ENCODE measurements at regions not wholly inside any gene's neighbourhood (a gene's known extent, or its start where the extent isn't known, plus 50 kb on each side); places are given as distances from the start of the nearest gene placed in this dataset.

DNA sequence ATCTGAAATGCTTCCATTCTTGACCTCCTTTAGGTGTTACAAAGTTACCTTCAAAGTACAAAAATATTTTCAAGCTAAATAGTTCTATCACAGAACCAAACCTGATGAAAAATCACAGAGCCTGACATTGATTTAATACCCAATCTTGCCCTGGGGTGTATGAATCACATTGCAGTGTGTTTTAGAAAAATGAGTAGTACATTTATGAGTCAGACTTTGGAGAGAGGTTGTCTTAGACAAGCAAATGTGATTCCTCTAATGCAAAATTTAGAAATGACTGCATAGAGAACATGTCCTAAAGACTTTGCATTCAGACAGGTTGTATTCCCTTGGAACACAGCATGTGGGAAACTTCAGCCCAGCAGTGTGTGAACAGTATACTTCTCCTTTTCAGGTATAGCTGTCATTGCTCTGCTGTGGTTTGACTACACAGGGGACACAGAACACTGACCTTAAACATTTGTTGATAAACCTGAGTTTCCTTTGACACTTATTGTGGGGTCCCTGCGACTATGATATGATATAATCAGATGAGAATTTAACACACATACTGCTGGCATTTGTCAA is 972.1 kb downstream of the JRKL start:
- no peak overlapping the region for H3K4me3 ChIP-seq (replicated peaks in 1 of 2; ENCODE audit: low read depth in 2 of 2, low read length in 2 of 2)
- peak; percentile 25 to 57 for DNase-seq (ENCODE audit: low read depth in 2 of 2)
- TF ChIP-seq, protein P1, sequence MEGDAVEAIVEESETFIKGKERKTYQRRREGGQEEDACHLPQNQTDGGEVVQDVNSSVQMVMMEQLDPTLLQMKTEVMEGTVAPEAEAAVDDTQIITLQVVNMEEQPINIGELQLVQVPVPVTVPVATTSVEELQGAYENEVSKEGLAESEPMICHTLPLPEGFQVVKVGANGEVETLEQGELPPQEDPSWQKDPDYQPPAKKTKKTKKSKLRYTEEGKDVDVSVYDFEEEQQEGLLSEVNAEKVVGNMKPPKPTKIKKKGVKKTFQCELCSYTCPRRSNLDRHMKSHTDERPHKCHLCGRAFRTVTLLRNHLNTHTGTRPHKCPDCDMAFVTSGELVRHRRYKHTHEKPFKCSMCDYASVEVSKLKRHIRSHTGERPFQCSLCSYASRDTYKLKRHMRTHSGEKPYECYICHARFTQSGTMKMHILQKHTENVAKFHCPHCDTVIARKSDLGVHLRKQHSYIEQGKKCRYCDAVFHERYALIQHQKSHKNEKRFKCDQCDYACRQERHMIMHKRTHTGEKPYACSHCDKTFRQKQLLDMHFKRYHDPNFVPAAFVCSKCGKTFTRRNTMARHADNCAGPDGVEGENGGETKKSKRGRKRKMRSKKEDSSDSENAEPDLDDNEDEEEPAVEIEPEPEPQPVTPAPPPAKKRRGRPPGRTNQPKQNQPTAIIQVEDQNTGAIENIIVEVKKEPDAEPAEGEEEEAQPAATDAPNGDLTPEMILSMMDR (IDR thresholded peaks at IDR 0.05; ENCODE audit: low read depth, low read length) = no peak

DNA sequence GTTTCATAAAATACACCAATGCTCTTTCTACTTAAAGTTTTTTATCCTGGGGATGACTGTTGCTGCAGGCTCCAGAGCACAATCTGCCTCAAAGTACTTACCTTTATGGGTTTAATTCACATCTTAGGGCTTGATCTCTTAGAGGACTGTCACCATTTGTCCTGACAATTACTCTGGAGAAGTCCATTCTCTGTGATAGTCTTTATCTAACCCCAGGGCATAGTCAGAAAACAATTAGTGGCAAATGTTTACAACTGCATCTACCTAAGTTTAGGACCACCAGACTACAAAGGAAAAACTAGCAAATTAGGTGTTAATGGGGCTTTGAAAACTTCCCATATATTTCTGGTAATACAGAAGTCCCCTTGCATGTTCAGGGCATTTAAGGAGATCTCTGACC is 973.5 kb downstream of the JRKL start:
- DNase-seq (ENCODE audit: low read depth in 2 of 2) = no peak
- no peak overlapping the region for H3K4me3 ChIP-seq (replicated peaks in 1 of 2; ENCODE audit: low read depth in 2 of 2, low read length in 2 of 2)
- TF ChIP-seq, protein P1 (IDR thresholded peaks at IDR 0.05; ENCODE audit: low read depth, low read length) = no peak

DNA sequence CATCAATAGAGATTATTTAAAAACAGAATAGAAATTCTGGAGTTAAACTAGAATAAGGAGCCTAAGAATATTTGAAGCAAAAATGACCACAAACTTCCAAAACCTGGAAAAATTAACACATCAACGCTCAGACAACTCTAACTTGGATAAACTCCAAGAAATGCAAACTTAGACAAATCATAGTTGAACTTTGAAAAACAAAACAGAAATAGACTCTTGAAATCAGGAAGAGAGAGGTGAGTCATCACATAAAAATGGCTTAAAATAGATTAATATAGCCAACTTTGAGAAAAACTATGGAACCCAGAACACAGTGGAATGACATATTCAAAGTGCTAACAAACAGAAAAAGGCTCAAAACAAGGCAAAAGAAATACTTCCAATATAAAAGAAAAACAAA is 974.2 kb downstream of the JRKL start:
- TF ChIP-seq, protein P1 (IDR thresholded peaks at IDR 0.05; ENCODE audit: low read depth, low read length) = no peak
- H3K4me3 ChIP-seq (replicated peaks in 1 of 2; ENCODE audit: low read depth in 2 of 2, low read length in 2 of 2) = no peak overlapping the region
- peak; percentile 52 to 75 for DNase-seq (ENCODE audit: low read depth in 2 of 2)

DNA sequence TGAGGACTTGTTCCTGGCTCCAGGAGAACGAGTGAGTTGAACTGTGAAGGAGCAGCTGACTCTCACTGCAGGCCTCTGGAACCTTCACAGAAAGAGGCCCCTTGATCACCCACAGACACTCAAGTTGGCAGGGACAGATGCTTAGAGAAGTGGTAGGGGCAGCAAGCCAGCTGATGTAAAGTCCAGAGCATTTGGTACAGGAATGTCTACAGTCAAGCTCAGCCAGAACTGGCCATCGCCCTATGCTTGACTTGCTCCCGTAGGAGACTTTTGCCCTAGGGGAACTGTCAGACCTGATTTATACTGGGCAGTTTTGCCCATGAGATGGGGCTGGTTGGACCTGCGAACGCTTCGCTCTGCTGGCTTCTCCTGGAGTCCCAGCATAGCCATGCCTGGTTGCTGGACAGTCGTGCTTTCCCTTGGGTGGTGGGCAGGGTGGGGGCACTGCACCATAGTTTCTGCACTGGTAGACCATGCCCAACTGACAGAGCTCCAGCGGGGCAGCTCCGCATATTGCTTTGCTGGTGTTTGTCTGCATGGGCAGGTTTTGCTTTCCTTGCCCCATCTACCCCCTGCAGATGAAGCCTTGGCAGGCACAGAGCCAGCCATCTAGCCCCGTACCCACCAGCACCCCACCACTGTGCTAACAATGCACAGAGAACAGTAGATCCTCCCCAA is 977.7 kb downstream of the JRKL start:
- no peak overlapping the region for H3K4me3 ChIP-seq (replicated peaks in 1 of 2; ENCODE audit: low read depth in 2 of 2, low read length in 2 of 2)
- no peak for DNase-seq (ENCODE audit: low read depth in 2 of 2)
- TF ChIP-seq, protein P1 (IDR thresholded peaks at IDR 0.05; ENCODE audit: low read depth, low read length) = no peak

DNA sequence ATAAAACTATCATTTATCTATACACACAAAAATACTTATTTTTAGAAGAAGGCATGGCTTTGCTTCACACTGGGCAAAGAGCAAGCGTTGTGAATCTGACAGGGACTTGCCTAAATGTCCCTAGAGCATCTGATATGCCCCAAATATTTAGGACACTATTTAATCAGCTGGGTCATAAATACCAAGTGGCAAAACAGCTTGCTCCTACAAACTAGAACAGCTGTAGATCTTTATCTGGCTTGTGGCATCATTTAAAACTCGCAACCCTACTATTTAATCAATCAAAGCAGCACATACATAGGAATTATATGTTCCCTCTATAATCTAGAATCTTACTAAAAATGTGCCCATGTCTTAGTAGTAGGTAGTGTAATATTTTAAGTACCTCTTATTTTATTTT is 999.5 kb downstream of the JRKL start:
- no peak overlapping the region for H3K4me3 ChIP-seq (replicated peaks in 1 of 2; ENCODE audit: low read depth in 2 of 2, low read length in 2 of 2)
- TF ChIP-seq, protein P1 (IDR thresholded peaks at IDR 0.05; ENCODE audit: low read depth, low read length) = no peak
- DNase-seq (ENCODE audit: low read depth in 2 of 2) = no peak

DNA sequence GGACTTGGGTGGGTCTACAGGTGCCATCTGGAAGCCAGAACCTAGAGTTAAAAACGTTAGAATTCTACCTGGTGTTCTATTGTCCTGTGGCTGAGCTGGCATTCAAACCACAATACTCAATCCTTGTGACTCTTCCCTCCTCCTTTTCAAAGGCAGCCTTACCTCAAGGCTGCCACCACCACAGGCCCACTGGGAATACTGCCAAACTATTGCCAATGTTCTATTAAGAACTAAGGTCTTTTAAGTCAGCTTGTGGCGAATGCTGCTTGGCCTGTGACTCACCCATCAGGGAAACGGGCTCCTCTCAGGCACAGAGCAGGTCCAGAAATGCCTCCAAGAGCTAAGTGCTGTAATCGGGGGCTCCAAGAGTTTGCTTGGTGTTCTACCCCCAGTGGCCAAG is 1008.4 kb downstream of the JRKL start:
- no peak for DNase-seq (ENCODE audit: low read depth in 2 of 2)
- H3K4me3 ChIP-seq (replicated peaks in 1 of 2; ENCODE audit: low read depth in 2 of 2, low read length in 2 of 2) = no peak overlapping the region
- TF ChIP-seq, protein P1 (IDR thresholded peaks at IDR 0.05; ENCODE audit: low read depth, low read length) = no peak
